ENCODE measurements at regions not wholly inside any gene's neighbourhood (a gene's known extent, or its start where the extent isn't known, plus 50 kb on each side); places are given as distances from the start of the nearest gene placed in this dataset.
"Not testable (repeated sequence)": the region's sequence is repeated elsewhere in the genome, so short reads cannot be mapped to it uniquely, and the experiment has no call there.

GRCh38 chr2:53493210-53493609 lies 274.4 kb upstream of the CHAC2 start:
- no peak for DNase-seq (ENCODE audit: low read depth in 2 of 2)

DNA sequence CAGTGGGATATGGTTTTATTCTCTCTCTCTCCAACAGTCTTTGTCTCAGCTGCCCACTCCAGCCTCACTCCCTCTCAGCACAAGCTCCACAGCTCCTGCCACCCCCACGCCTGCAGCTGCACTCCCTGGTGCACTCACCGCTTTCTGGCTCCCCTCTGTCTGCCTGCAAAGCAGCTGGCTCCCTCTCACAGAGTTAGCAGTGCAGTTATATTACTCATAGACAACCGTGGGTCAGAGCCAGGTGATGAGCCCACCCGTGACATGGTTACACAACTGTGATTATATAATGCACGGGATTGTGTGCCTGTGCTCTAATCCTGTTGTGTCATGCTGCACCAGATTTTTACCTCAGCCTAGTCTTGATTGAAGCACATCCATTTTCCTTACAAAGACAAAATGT lies 276.9 kb upstream of the CHAC2 start:
- DNase-seq (ENCODE audit: low read depth in 2 of 2) = no peak

DNA sequence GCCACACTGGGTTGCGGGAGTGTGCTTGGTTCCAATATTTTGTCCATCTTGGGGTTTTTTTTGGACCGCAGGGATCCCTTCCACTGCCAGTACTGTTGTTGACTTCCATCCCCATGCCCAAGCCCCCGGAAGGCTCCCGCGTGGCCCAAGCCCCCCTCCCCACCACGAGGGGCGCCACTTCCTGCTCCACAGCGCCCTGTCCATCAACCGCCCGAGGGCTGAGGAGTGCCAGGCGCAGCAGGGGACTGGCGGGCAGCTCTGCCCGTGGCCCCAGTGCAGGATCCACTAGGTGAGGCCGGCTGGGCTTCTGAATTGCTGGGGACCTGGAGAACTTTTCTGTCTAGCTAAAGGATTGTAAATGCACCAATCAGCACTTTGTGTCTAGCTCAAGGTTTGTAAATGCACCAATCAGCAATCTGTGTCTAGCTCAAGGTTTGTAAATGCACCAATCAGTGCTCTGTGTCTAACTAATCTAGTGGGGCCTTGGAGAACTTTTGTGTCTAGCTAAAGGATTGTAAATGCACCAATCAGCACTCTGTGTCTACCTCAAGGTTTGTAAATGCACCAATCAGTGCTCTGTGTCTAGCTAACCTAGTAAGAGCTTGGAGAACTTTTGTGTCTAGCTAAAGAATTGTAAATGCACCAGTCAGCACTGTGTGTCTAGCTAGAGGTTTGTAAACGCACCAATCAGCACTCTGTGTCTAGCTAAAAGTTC lies 281.3 kb upstream of the CHAC2 start:
- not testable (repeated sequence) for DNase-seq (ENCODE audit: low read depth in 2 of 2)

DNA sequence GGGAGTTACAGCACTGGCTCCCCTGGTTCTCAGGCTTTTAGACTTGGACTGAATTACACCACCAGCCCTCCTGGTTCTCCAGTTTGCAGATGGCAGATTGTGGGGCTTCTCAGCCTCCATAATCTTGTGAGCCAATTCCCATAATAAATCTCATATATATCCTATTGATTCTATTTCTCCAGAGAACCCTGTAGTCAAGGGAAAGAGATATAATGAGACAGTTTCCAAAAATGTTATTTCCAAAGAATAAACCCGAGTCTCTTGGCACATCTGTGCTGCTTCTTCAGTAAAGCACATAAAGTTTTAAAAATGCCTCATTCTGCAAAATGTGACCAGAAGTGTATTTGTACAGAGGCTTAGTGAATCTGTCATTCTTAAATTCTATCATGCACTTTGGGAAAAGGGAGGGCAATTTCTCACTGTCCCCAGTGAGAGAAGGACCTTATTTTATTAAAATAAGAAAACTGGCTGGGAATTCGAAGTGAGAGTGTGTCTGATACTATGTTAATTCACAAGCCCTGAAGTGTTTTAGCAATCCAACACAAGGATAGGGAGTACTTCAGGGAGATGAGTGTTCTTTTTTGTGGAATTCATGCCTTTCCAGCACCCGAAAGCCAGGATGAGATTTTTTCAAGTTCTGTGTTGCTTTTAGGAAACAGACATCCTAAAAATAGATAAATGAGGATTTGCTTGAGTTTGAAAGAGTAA lies 282.4 kb upstream of the CHAC2 start:
- DNase-seq (ENCODE audit: low read depth in 2 of 2) = no peak

GRCh38 chr2:53484531-53484930 lies 283.1 kb upstream of the CHAC2 start:
- DNase-seq (ENCODE audit: low read depth in 2 of 2) = no peak

DNA sequence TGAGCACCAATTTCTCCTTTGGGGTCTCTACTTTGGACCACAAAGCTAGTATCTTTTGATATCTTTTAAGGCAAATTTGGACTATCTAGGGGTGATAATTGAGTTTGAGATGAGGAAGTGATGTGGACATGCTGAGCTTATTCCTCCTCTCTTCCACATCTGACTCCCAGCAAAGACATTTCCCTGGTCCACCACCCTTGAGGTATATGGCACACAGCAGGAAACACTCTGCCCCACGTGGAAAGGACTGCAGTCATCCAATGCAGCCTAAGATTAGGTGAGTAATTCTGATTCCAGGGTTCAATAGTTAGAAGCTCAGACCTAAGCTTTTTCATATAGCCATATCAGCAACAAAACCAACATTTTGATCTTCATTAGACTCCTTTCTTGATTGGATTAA lies 290.1 kb upstream of the CHAC2 start:
- no peak for DNase-seq (ENCODE audit: low read depth in 2 of 2)

DNA sequence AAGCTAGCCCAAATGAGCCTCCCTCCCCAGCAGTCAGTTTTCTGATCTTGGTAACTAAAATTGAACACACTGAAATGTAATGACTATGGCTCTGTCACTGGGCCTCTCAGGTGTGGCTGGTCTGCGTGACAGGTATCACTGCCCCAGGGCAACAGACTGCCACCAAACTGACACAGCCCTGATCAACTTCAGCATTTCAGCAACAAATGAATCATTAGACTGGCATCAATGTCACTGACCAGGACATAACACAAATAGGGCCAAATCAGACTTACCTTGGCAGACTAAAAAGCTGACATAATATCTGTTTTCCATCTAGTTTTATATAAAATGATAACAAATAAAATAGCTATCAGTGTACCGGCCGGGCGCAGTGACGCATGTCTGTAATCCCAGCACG lies 290.8 kb upstream of the CHAC2 start:
- no peak for DNase-seq (ENCODE audit: low read depth in 2 of 2)

GRCh38 chr2:53475766-53476165 lies 291.8 kb upstream of the CHAC2 start:
- no peak for DNase-seq (ENCODE audit: low read depth in 2 of 2)

DNA sequence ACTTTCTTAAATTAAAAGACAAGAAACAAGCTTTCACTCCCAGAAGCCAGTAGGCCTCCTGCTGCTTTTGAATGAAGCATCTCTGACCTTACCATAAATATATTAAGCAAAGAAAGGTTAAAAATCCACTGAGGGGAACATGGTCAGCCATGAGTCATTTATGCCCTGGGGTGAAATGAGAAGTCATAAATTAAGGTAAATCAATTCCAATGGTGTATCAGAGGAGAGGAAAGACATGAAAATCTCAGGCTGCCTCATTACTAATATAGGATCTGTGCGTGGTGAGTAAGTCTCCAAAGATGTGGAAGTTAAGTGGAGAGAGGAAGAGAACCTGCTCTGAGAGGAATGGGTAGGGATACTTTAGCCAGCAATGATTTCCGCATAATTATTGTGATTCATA lies 292.3 kb upstream of the CHAC2 start:
- no peak for DNase-seq (ENCODE audit: low read depth in 2 of 2)

- DNase-seq (ENCODE audit: low read depth in 2 of 2) = no peak
These were observed 292.7 kb upstream of the CHAC2 start for GRCh38 chr2:53474914-53475313.

DNA sequence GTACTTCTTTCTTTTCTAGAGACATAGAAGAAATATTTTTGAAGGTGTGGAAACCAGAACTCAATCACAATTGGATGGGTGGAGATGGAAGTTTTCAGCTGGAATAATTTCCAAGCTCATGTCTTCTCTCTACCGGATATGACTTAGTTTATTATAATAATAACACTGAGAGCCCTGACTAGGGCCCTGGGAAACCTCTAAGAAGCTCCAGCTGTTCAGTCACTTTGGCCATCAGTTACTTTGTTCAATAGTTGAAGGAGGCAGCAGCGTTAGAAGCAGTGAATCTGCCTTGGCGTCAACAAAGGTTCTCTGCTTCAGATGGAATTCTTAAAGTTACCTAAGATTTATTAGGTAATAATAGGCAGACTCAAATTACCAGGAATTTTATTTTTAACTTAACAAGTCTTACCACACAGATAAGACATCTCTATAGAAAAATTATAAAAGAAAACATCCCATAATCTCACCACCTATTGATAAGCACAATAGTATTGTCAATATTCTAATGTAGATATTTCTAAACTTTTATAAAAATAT lies 293.8 kb upstream of the CHAC2 start:
- DNase-seq (ENCODE audit: low read depth in 2 of 2) = no peak

- no peak for DNase-seq (ENCODE audit: low read depth in 2 of 2)
These were observed 294.4 kb upstream of the CHAC2 start for GRCh38 chr2:53473236-53473635.

DNA sequence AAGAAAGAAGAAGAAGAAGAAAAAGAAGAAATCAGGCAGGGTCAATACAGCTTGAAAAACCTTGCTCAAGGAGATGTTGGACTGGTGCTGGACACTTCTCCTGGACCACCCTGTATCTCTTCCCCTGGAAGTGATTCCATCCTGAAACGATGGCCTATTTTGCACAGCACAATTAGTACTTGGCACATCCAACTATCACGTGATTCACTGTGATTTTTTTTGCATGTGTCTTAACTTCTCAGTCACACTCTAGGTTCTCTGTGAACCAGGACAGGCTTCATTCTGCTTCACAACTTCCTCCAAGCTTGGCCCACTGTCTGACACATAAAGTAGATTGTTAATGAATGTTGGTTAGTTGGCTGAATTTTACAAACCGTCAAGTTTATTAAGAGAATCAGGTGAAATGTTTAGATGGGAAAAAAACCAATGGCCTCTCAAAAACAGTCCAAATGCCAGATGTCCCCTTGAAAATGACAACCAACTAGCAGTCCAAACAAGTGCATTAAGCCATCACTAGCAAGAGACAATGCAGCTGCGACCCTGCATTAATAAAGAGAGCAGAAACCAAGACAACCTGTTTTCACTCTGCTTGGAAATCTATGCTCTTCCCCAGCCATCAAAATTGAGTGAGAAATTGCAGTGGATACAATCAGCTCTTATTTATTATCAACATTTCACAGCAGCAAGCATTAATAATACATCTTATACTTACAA lies 300.0 kb upstream of the CHAC2 start:
- no peak for DNase-seq (ENCODE audit: low read depth in 2 of 2)

GRCh38 chr2:53463806-53464726 lies 303.5 kb upstream of the CHAC2 start:
- DNase-seq (ENCODE audit: low read depth in 2 of 2) = no peak

GRCh38 chr2:53460937-53461336 lies 306.7 kb upstream of the CHAC2 start:
- no peak for DNase-seq (ENCODE audit: low read depth in 2 of 2)

GRCh38 chr2:53460347-53460746 lies 307.3 kb upstream of the CHAC2 start:
- DNase-seq (ENCODE audit: low read depth in 2 of 2) = no peak

- no peak for DNase-seq (ENCODE audit: low read depth in 2 of 2)
These were observed 312.5 kb upstream of the CHAC2 start for GRCh38 chr2:53455094-53455493.

DNA sequence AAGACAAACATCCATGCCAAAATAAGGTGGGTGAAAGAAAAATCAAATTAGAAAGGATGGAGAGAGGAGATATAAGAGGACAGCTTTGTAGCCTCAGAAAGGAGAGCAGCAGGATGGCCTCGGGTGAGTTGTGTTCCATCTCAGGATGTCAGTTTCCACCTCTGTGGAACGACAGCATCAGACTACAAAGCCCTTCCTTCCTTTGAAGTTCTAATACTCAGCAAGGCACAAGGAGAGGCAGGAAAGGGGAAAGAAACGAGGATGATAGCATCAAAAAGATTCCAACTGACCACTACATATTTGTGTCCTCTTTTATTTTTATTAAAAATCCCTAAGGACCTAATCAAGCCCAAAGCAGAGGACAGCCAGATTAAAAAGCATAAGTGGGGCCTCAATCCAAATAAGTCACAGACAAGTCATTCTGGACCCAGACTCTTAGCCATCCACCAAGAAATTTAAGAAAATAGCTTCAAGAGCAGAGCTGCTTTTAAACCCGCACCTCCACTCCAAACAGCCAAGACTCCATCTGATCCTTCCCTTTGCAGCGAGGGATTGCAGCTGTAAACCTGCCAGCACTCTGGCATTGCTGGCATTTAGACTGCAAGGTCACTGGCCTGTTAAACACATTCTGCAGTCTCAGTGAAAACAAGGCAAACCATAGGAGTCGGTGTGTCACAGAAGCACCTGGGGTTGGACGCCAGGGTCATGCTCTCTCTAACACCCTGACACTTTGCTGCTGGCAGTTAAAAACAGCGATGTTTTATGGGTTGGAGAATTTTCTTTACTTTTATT lies 314.5 kb upstream of the CHAC2 start:
- DNase-seq (ENCODE audit: low read depth in 2 of 2) = no peak

GRCh38 chr2:53452400-53452799 lies 315.2 kb upstream of the CHAC2 start:
- DNase-seq (ENCODE audit: low read depth in 2 of 2) = no peak

GRCh38 chr2:53450923-53451322 lies 316.7 kb upstream of the CHAC2 start:
- DNase-seq (ENCODE audit: low read depth in 2 of 2) = no peak

- no peak for DNase-seq (ENCODE audit: low read depth in 2 of 2)
These were observed 319.0 kb upstream of the CHAC2 start for GRCh38 chr2:53448591-53448990.

Measured in dermis microvascular lymphatic vessel endothelial cell (primary cell).